Muscle layer of duodenum (tissue), 2 donors: ENCODE measurements at regions not wholly inside any gene's neighbourhood (a gene's known extent, or its start where the extent isn't known, plus 50 kb on each side); places are given as distances from the start of the nearest gene placed in this dataset.

ENCODE experiments used
- H3K27ac ChIP-seq: one replicate; pipeline ENCODE4 v1.7.0; 2013; ENCODE audit warnings: mild to moderate bottlenecking, low read length
- H3K27me3 ChIP-seq: one replicate; pipeline ENCODE4 v1.7.0; 2013; ENCODE audit warnings: low read depth, mild to moderate bottlenecking, control low read depth, low read length
- H3K36me3 ChIP-seq, 2 donors: one replicate each; pipeline ENCODE4 v1.7.0; 2013; ENCODE audit warnings: low read length in 2 of 2, control low read depth in 1 of 2, mild to moderate bottlenecking in 1 of 2; ENCODE audit not compliant: insufficient read depth in 2 of 2, control insufficient read depth in 1 of 2
- H3K4me1 ChIP-seq, 2 donors: one replicate each; pipeline ENCODE4 v1.7.0; 2013; ENCODE audit warnings: low read length in 2 of 2, mild to moderate bottlenecking in 2 of 2, control low read depth in 1 of 2, moderate library complexity in 1 of 2; ENCODE audit not compliant: insufficient read depth in 2 of 2, control insufficient read depth in 1 of 2
- H3K4me3 ChIP-seq, 2 donors: one replicate each; pipeline ENCODE4 v1.7.0; 2013; ENCODE audit warnings: low read length in 2 of 2, low read depth in 1 of 2, mild to moderate bottlenecking in 1 of 2
- H3K9me3 ChIP-seq, 2 donors: one replicate each; pipeline ENCODE4 v1.7.0; 2013; ENCODE audit warnings: low read length in 2 of 2, control low read depth in 1 of 2, mild to moderate bottlenecking in 1 of 2; ENCODE audit not compliant: control insufficient read depth in 1 of 2
- donor health status: healthy.

DNA sequence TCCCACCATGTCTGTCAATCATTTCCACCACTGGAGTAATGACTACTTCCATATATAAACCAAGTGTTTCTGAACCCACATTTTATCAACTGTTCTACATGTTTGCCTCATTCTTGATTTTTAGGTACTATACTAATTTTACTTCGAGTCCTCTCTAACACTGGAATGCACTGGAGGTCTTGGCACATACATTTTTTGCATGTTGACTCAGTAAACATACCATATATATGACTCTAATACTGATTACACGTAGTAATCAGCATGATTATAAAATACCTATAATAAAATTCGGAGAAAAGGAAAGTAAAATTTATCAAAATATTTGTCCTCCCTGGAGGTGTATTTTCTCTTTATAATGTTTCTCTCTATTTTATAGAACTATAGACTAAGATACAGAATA lies 621.7 kb upstream of the NUDT12 start:
- H3K4me1 ChIP-seq = no peaks in the 10 kb centered on the region
- no peak overlapping the region for H3K27ac ChIP-seq
- H3K36me3 ChIP-seq = no peaks in the 10 kb centered on the region
- no peaks in the 10 kb centered on the region for H3K9me3 ChIP-seq
- no peak overlapping the region for H3K4me3 ChIP-seq
- H3K27me3 ChIP-seq = no peaks in the 10 kb centered on the region

- no peaks in the 10 kb centered on the region for H3K27me3 ChIP-seq
- H3K4me1 ChIP-seq = no peaks in the 10 kb centered on the region
- H3K9me3 ChIP-seq = no peaks in the 10 kb centered on the region
- no peak overlapping the region for H3K27ac ChIP-seq
- H3K36me3 ChIP-seq = no peaks in the 10 kb centered on the region
- no peak overlapping the region for H3K4me3 ChIP-seq
Observed at GRCh38 chr5:104178829-104179456, 616.4 kb upstream of the NUDT12 start.

DNA sequence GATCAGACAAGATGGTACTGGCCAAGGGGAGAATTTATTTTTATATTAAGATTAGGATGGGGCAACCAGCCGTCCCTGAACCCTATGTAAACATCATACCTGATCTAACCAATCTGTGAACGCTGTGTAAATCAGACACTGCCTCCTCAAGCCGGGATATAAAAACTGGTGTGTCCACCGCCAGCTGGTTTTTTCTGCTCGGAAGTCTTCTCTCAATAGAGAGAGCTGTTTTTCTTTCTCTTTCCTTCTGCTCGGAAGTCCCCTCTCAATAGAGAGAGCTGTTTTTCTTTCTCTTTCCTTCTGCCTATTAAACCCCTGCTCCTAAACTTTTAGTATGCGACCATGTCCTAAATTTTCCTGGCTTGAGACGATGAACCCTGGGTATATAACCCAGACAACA lies 615.5 kb upstream of the NUDT12 start:
- Histone ChIP-seq H3K27ac (no peak overlapping the region), H3K36me3 (no peaks in the 10 kb centered on the region), H3K9me3 (no peaks in the 10 kb centered on the region), H3K4me3 (no peak overlapping the region), H3K27me3 (no peaks in the 10 kb centered on the region), H3K4me1 (no peaks in the 10 kb centered on the region)

DNA sequence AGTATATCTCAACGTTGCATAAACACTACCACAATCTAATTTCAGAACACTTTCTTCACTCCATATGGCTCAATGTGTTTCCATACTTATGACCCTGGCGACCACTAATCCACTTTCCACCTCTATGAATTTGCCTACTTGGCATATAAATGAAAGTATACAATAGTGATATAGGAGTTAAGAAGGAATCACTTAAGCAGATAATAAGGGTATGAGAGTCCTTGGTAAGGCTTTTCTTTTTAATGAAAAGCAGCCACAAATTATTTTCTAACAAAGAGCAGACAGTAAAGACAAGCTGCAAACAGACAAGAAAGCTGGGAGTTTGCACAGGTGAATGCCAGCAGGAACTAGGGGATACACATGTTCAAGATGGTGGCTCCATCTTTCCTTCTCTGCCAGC lies 615.1 kb upstream of the NUDT12 start:
- Histone ChIP-seq H3K27ac (no peak overlapping the region), H3K36me3 (no peaks in the 10 kb centered on the region), H3K4me1 (no peaks in the 10 kb centered on the region), H3K9me3 (no peaks in the 10 kb centered on the region), H3K4me3 (no peak overlapping the region), H3K27me3 (no peaks in the 10 kb centered on the region)

- no peak overlapping the region for H3K4me3 ChIP-seq
- H3K36me3 ChIP-seq = no peaks in the 10 kb centered on the region
- H3K4me1 ChIP-seq = no peaks in the 10 kb centered on the region
- H3K27me3 ChIP-seq = no peaks in the 10 kb centered on the region
- H3K27ac ChIP-seq = no peak overlapping the region
- H3K9me3 ChIP-seq = no peaks in the 10 kb centered on the region
Observed at GRCh38 chr5:104172976-104173375, 610.4 kb upstream of the NUDT12 start.

DNA sequence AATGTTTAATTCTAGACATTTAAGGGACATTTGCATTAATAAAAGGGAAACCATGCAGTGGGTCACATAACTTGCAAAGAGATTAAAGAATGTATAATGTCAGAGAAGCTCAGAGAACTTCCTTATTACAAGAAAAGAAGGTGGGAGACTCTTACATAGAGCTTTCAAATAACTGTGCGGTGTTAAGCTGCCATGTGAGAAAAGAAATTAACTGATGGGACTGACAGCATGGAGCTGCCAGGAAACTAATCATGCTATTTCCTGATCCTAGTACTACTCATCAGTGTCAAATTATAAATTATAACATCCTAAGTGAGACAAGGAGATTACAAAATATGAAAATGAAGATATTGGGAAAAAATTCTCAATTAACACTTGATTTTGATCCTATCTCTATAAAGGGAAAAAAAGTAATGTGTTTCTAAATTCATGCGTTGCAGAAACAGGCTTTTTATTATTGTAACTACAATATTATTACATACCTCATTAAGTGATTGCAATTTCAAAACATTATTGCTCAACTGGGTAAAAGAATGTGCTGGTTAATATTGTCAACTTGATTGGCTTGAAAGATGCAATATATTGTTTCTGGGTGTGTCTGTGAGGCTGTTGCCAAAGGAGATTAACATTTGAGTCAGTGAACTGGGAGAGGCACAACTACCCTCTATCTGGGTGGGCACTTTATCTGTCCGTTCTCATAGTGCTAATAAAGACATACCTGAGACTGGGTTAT lies 609.5 kb upstream of the NUDT12 start:
- Histone ChIP-seq H3K27me3 (no peaks in the 10 kb centered on the region), H3K36me3 (no peaks in the 10 kb centered on the region), H3K27ac (no peak overlapping the region), H3K4me3 (no peak overlapping the region), H3K9me3 (no peaks in the 10 kb centered on the region), H3K4me1 (no peaks in the 10 kb centered on the region)

- H3K4me3 ChIP-seq = no peak overlapping the region
- H3K27ac ChIP-seq = no peak overlapping the region
- H3K36me3 ChIP-seq = no peaks in the 10 kb centered on the region
- H3K9me3 ChIP-seq = no peaks in the 10 kb centered on the region
- H3K4me1 ChIP-seq = no peaks in the 10 kb centered on the region
- H3K27me3 ChIP-seq = no peaks in the 10 kb centered on the region
Observed at GRCh38 chr5:104170926-104171325, 608.3 kb upstream of the NUDT12 start.

- Histone ChIP-seq H3K4me1 (no peaks in the 10 kb centered on the region), H3K27me3 (no peaks in the 10 kb centered on the region), H3K9me3 (no peaks in the 10 kb centered on the region), H3K4me3 (no peak overlapping the region), H3K36me3 (no peaks in the 10 kb centered on the region), H3K27ac (no peak overlapping the region)
Observed at GRCh38 chr5:104146652-104147051, 584.1 kb upstream of the NUDT12 start.

GRCh38 chr5:104139840-104140239 lies 577.3 kb upstream of the NUDT12 start:
- no peaks in the 10 kb centered on the region for H3K4me1 ChIP-seq
- H3K4me3 ChIP-seq = no peak overlapping the region
- H3K36me3 ChIP-seq = no peaks in the 10 kb centered on the region
- H3K9me3 ChIP-seq = no peaks in the 10 kb centered on the region
- H3K27ac ChIP-seq = no peak overlapping the region
- H3K27me3 ChIP-seq = no peaks in the 10 kb centered on the region

GRCh38 chr5:104130320-104130719 lies 567.7 kb upstream of the NUDT12 start:
- H3K4me1 ChIP-seq = no peaks in the 10 kb centered on the region
- H3K27me3 ChIP-seq = no peaks in the 10 kb centered on the region
- no peaks in the 10 kb centered on the region for H3K36me3 ChIP-seq
- H3K9me3 ChIP-seq = no peaks in the 10 kb centered on the region
- H3K27ac ChIP-seq = no peak overlapping the region
- no peak overlapping the region for H3K4me3 ChIP-seq

DNA sequence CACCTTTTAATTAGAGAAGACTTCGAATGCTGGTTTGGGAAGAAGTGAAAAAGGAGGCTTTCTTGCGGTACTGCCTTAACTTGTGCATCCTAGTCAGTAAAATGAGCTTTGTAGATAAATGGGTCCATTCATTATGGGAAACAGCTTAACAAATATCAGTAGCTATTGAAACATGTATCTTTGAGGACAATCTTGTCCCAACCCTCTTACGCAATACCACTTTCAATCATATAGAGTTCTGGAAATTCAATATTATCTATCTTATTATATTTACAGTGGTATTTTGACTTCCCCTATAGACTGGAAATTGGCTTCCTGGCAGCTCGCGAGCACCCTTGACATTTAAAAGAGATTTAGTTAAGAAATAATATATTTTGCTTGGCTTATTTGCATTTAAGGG lies 565.8 kb upstream of the NUDT12 start:
- H3K36me3 ChIP-seq = no peaks in the 10 kb centered on the region
- H3K27ac ChIP-seq = no peak overlapping the region
- H3K4me3 ChIP-seq = no peak overlapping the region
- no peaks in the 10 kb centered on the region for H3K4me1 ChIP-seq
- no peaks in the 10 kb centered on the region for H3K9me3 ChIP-seq
- H3K27me3 ChIP-seq = no peaks in the 10 kb centered on the region

GRCh38 chr5:104126980-104127379 lies 564.4 kb upstream of the NUDT12 start:
- H3K4me1 ChIP-seq = no peaks in the 10 kb centered on the region
- no peaks in the 10 kb centered on the region for H3K9me3 ChIP-seq
- no peak overlapping the region for H3K4me3 ChIP-seq
- H3K36me3 ChIP-seq = no peaks in the 10 kb centered on the region
- no peak overlapping the region for H3K27ac ChIP-seq
- H3K27me3 ChIP-seq = no peaks in the 10 kb centered on the region
